Naive thymus-derived CD4-positive, alpha-beta T cell (primary cell): ENCODE measurements at regions not wholly inside any gene's neighbourhood (a gene's known extent, or its start where the extent isn't known, plus 50 kb on each side); places are given as distances from the start of the nearest gene placed in this dataset.

ENCODE experiments used
- ATAC-seq: fragments of 150-1000 bp; cut with Tn5 transposase; 2 replicates; pipeline ENCODE4 v1.10.0; 2021; ENCODE audit warnings: mild to moderate bottlenecking, moderate library complexity
- CTCF ChIA-PET: fragments of 350-600 bp; sonication (Branson Sonifier 250); formaldehyde crosslinking; loops from one replicate; lab custom pipeline; 2021; ENCODE audit warnings: antibody characterized with exemption; lab: Charles Lee
- POLR2A ChIA-PET: fragments of 350-600 bp; sonication (Branson Sonifier 250); formaldehyde crosslinking; loops from one replicate; lab custom pipeline; 2021; ENCODE audit warnings: antibody characterized with exemption, inconsistent platforms; lab: Charles Lee
- DNase-seq, 9 donors: peaks; one replicate each; pipeline versions ENCODE4 v3.0.0 to v3.0.0-alpha.2; 2020 to 2022; ENCODE audit warnings: mixed read lengths in 1 of 9
- H3K27ac ChIP-seq: one replicate; pipeline ENCODE4 v1.7.0; 2013; ENCODE audit warnings: mild to moderate bottlenecking, low read depth, low read length, moderate library complexity
- H3K27me3 ChIP-seq, 2 donors: one replicate each; pipeline ENCODE4 v1.7.0; 2013; ENCODE audit warnings: low read length in 2 of 2, mild to moderate bottlenecking in 2 of 2, moderate library complexity in 2 of 2; ENCODE audit not compliant: control insufficient read depth in 2 of 2, insufficient read depth in 2 of 2
- H3K36me3 ChIP-seq, 3 experiments: 1 replicate in 2 of 3; 2 replicates in 1 of 3; pipeline ENCODE4 v1.7.0; 2013; ENCODE audit warnings: low read length in 3 of 3, mild to moderate bottlenecking in 3 of 3, moderate library complexity in 1 of 3; ENCODE audit not compliant: insufficient read depth in 3 of 3, control insufficient read depth in 2 of 3
- H3K4me1 ChIP-seq, 2 donors: one replicate each; pipeline ENCODE4 v1.7.0; 2013; ENCODE audit warnings: low read length in 2 of 2, mild to moderate bottlenecking in 2 of 2, moderate library complexity in 1 of 2; ENCODE audit not compliant: control insufficient read depth in 2 of 2, insufficient read depth in 2 of 2
- H3K4me3 ChIP-seq: 2 replicates; pipeline ENCODE4 v1.7.0; 2013; ENCODE audit warnings: mild to moderate bottlenecking, low read length
- H3K9me3 ChIP-seq, 3 experiments: 1 replicate in 2 of 3; 2 replicates in 1 of 3; pipeline ENCODE4 v1.7.0; 2013; ENCODE audit warnings: low read length in 3 of 3; ENCODE audit not compliant: control insufficient read depth in 2 of 3
- H3K27ac Mint-ChIP-seq, 9 donors: one replicate each; pipeline ENCODE4 v1.8.0; 2020 to 2022; ENCODE audit warnings: mixed read lengths in 9 of 9, mild to moderate bottlenecking in 8 of 9, moderate library complexity in 5 of 9, inconsistent platforms in 2 of 9
- H3K27me3 Mint-ChIP-seq, 5 donors: one replicate each; pipeline ENCODE4 v1.8.0; 2021 to 2022; ENCODE audit warnings: mixed read lengths in 5 of 5, mild to moderate bottlenecking in 1 of 5
- H3K36me3 Mint-ChIP-seq, 5 donors: one replicate each; pipeline ENCODE4 v1.8.0; 2020 to 2022; ENCODE audit warnings: mixed read lengths in 5 of 5, mild to moderate bottlenecking in 3 of 5, inconsistent platforms in 1 of 5
- H3K4me1 Mint-ChIP-seq, 7 donors: one replicate each; pipeline ENCODE4 v1.8.0; 2020 to 2022; ENCODE audit warnings: mixed read lengths in 7 of 7, mild to moderate bottlenecking in 3 of 7, inconsistent platforms in 1 of 7
- H3K4me3 Mint-ChIP-seq, 10 donors: one replicate each; pipeline ENCODE4 v1.8.0; 2020 to 2022; ENCODE audit warnings: mild to moderate bottlenecking in 10 of 10, mixed read lengths in 10 of 10, moderate library complexity in 6 of 10, inconsistent platforms in 2 of 10
- H3K9me3 Mint-ChIP-seq, 11 donors: one replicate each; pipeline ENCODE4 v1.8.0; 2020 to 2022; ENCODE audit warnings: mixed read lengths in 11 of 11, mild to moderate bottlenecking in 4 of 11, inconsistent platforms in 1 of 11, moderate library complexity in 1 of 11
- intact Hi-C, 2 donors: fragments of 100-400 bp; cut with micrococcal nuclease; formaldehyde crosslinking; loops; one replicate each; pipeline ENCODE4 v1.15.1; 2023

- H3K4me1 Mint-ChIP-seq: no peaks in the 10 kb centered on the region
- H3K27me3 ChIP-seq: no peaks in the 10 kb centered on the region
- ATAC-seq: no peak
- no peaks in the 10 kb centered on the region for H3K36me3 Mint-ChIP-seq
- no peak overlapping the region for H3K27ac ChIP-seq
- H3K4me3 ChIP-seq: no peak overlapping the region
- DNase-seq: no peak
- H3K4me1 ChIP-seq: no peaks in the 10 kb centered on the region
- intact Hi-C loops: no loop called here
- no peaks in the 10 kb centered on the region for H3K36me3 ChIP-seq
- H3K27me3 Mint-ChIP-seq: peaks cover 0 to 3% (median 0%) of the 10 kb centered on the region in 5 donors
- ChIA-PET CTCF (no interaction called here), POLR2A (no interaction called here)
- no peaks in the 10 kb centered on the region for H3K9me3 ChIP-seq
- H3K9me3 Mint-ChIP-seq: peaks cover 0 to 6% (median 3%) of the 10 kb centered on the region in 11 donors
- no peak overlapping the region for H3K4me3 Mint-ChIP-seq
- H3K27ac Mint-ChIP-seq: no peak overlapping the region
Observed at GRCh38 chr9:108676355-108676754, 179.4 kb downstream of the ACTL7B start.

GRCh38 chr9:108675708-108676107, 180.1 kb downstream of the ACTL7B start:
- Mint-ChIP-seq H3K9me3 (peaks cover 0 to 6% (median 3%) of the 10 kb centered on the region in 11 donors), H3K27ac (no peak overlapping the region), H3K4me1 (no peaks in the 10 kb centered on the region), H3K4me3 (no peak overlapping the region), H3K27me3 (peaks cover 0 to 3% (median 0%) of the 10 kb centered on the region in 5 donors), H3K36me3 (no peaks in the 10 kb centered on the region)
- H3K27ac ChIP-seq: no peak overlapping the region
- ChIA-PET POLR2A (no interaction called here), CTCF (no interaction called here)
- H3K36me3 ChIP-seq: no peaks in the 10 kb centered on the region
- H3K27me3 ChIP-seq: no peaks in the 10 kb centered on the region
- no peak overlapping the region for H3K4me3 ChIP-seq
- H3K4me1 ChIP-seq: no peaks in the 10 kb centered on the region
- intact Hi-C loops: no loop called here
- no peaks in the 10 kb centered on the region for H3K9me3 ChIP-seq
- DNase-seq (no peak), ATAC-seq (no peak)

- DNase-seq (no peak), ATAC-seq (no peak)
- peaks cover 0 to 7% (median 3%) of the 10 kb centered on the region in 11 donors for H3K9me3 Mint-ChIP-seq
- Histone ChIP-seq H3K36me3 (no peaks in the 10 kb centered on the region), H3K27ac (no peak overlapping the region), H3K27me3 (no peaks in the 10 kb centered on the region), H3K4me3 (no peak overlapping the region), H3K9me3 (no peaks in the 10 kb centered on the region), H3K4me1 (no peaks in the 10 kb centered on the region)
- ChIA-PET CTCF (no interaction called here), POLR2A (no interaction called here)
- H3K4me1 Mint-ChIP-seq: no peaks in the 10 kb centered on the region
- H3K27me3 Mint-ChIP-seq: peaks cover 0 to 3% (median 0%) of the 10 kb centered on the region in 5 donors
- no peak overlapping the region for H3K4me3 Mint-ChIP-seq
- intact Hi-C loops: no loop called here
- H3K27ac Mint-ChIP-seq: no peak overlapping the region
- H3K36me3 Mint-ChIP-seq: no peaks in the 10 kb centered on the region
Observed at GRCh38 chr9:108674766-108675530, 180.8 kb downstream of the ACTL7B start.

- Mint-ChIP-seq H3K36me3 (no peaks in the 10 kb centered on the region), H3K9me3 (peaks cover 0 to 6% (median 3%) of the 10 kb centered on the region in 11 donors), H3K4me1 (peaks cover 0 to 1% (median 0%) of the 10 kb centered on the region in 7 donors), H3K4me3 (no peak overlapping the region), H3K27ac (no peak overlapping the region), H3K27me3 (peaks cover 0 to 3% (median 0%) of the 10 kb centered on the region in 5 donors)
- Histone ChIP-seq H3K36me3 (no peaks in the 10 kb centered on the region), H3K4me1 (no peaks in the 10 kb centered on the region), H3K9me3 (no peaks in the 10 kb centered on the region), H3K27me3 (no peaks in the 10 kb centered on the region), H3K27ac (no peak overlapping the region), H3K4me3 (no peak overlapping the region)
- CTCF ChIA-PET: no interaction called here
- intact Hi-C loops: no loop called here
- DNase-seq (no peak), ATAC-seq (no peak)
- POLR2A ChIA-PET: no interaction called here
Observed at GRCh38 chr9:108673386-108673785, 182.4 kb downstream of the ACTL7B start.

GRCh38 chr9:108672475-108673190, 183.2 kb downstream of the ACTL7B start:
- ATAC-seq (no peak), DNase-seq (no peak)
- Histone ChIP-seq H3K27ac (no peak overlapping the region), H3K27me3 (no peaks in the 10 kb centered on the region), H3K9me3 (no peaks in the 10 kb centered on the region), H3K4me3 (no peak overlapping the region), H3K4me1 (no peaks in the 10 kb centered on the region), H3K36me3 (no peaks in the 10 kb centered on the region)
- CTCF ChIA-PET: no interaction called here
- Mint-ChIP-seq H3K36me3 (no peaks in the 10 kb centered on the region), H3K4me3 (no peak overlapping the region), H3K4me1 (peaks cover 0 to 1% (median 0%) of the 10 kb centered on the region in 7 donors), H3K27me3 (peaks cover 0 to 3% (median 0%) of the 10 kb centered on the region in 5 donors), H3K9me3 (peaks cover 0 to 7% (median 3%) of the 10 kb centered on the region in 11 donors), H3K27ac (no peak overlapping the region)
- POLR2A ChIA-PET: no interaction called here
- intact Hi-C loops: no loop called here

- intact Hi-C loops: no loop called here
Observed at GRCh38 chr9:108671794-108672193, 184.0 kb downstream of the ACTL7B start.

More at GRCh38 chr9:108671794-108672193, 184.0 kb downstream of the ACTL7B start:
- no peak for DNase-seq
- Histone ChIP-seq H3K9me3 (no peaks in the 10 kb centered on the region), H3K36me3 (no peaks in the 10 kb centered on the region), H3K4me3 (no peak overlapping the region), H3K4me1 (no peaks in the 10 kb centered on the region), H3K27me3 (no peaks in the 10 kb centered on the region), H3K27ac (no peak overlapping the region)
- H3K9me3 Mint-ChIP-seq: peaks cover 0 to 7% (median 3%) of the 10 kb centered on the region in 11 donors
- ATAC-seq: no peak
- ChIA-PET CTCF (no interaction called here), POLR2A (no interaction called here)
- H3K27ac Mint-ChIP-seq: no peak overlapping the region
- no peaks in the 10 kb centered on the region for H3K36me3 Mint-ChIP-seq
- H3K4me3 Mint-ChIP-seq: no peak overlapping the region
- peaks cover 0 to 3% (median 0%) of the 10 kb centered on the region in 5 donors for H3K27me3 Mint-ChIP-seq
- peaks cover 0 to 1% (median 0%) of the 10 kb centered on the region in 7 donors for H3K4me1 Mint-ChIP-seq
